Upper lobe of left lung (tissue), 6 donors: ENCODE measurements at regions not wholly inside any gene's neighbourhood (a gene's known extent, or its start where the extent isn't known, plus 50 kb on each side); places are given as distances from the start of the nearest gene placed in this dataset.

ENCODE experiments used
- ATAC-seq, 2 donors: fragments of 200-7000 bp; cut with Tn5 transposase; one replicate each; pipeline ENCODE4 v1.9.1; 2022; ENCODE audit warnings: mild to moderate bottlenecking in 2 of 2, moderate library complexity in 2 of 2; ENCODE audit not compliant: low FRiP score in 2 of 2
- DNase-seq, 2 donors: peaks; one replicate each; pipeline ENCODE4 v3.0.0-alpha.2; 2019 to 2020
- H3K27ac ChIP-seq, 4 donors: fragments of 200-600 bp; sonication (generic); one replicate each; pipeline ENCODE4 v1.5.1; 2016 to 2019
- H3K27me3 ChIP-seq, 4 donors: fragments of 200-600 bp; sonication (generic); one replicate each; pipeline ENCODE4 v1.5.1; 2017 to 2019
- H3K36me3 ChIP-seq, 4 donors: fragments of 200-600 bp; sonication (generic); one replicate each; pipeline ENCODE4 v1.5.1; 2016 to 2019
- H3K4me1 ChIP-seq, 4 donors: fragments of 200-600 bp; sonication (generic); one replicate each; pipeline ENCODE4 v1.5.1; 2018 to 2019
- H3K4me3 ChIP-seq, 4 donors: fragments of 200-600 bp; sonication (generic); one replicate each; pipeline ENCODE4 v1.5.1; 2017 to 2019; ENCODE audit warnings: mild to moderate bottlenecking in 2 of 4, moderate library complexity in 1 of 4
- H3K9me3 ChIP-seq, 4 donors: fragments of 200-600 bp; sonication (generic); one replicate each; pipeline ENCODE4 v1.5.1; 2018 to 2019
- CTCF ChIP-seq, 6 experiments: fragments of 450-650 bp in 4 of 6; fragments of 200-600 bp in 2 of 6; sonication (generic) in 2 of 6; IDR thresholded peaks; one replicate each; pipeline ENCODE4 v1.5.1; 2016 to 2019; ENCODE audit warnings: antibody characterized with exemption in 6 of 6
- EP300 ChIP-seq, 4 donors: sonication (generic); formaldehyde crosslinking; IDR thresholded peaks; one replicate each; pipeline ENCODE4 v1.5.1; 2017; ENCODE audit warnings: antibody characterized with exemption in 4 of 4, control low read depth in 2 of 4
- POLR2A ChIP-seq, 4 donors: fragments of 450-650 bp; IDR thresholded peaks; one replicate each; pipeline ENCODE4 v1.5.1; 2016 to 2017; ENCODE audit warnings: antibody characterized with exemption in 4 of 4, mild to moderate bottlenecking in 2 of 4
- POLR2AphosphoS5 ChIP-seq, 2 donors: sonication (generic); formaldehyde crosslinking; IDR thresholded peaks; one replicate each; pipeline ENCODE4 v1.5.1; 2017; ENCODE audit warnings: antibody characterized with exemption in 2 of 2
- WGBS, 2 donors: methylation state at CpG; one replicate each; pipeline ENCODE4 v1.1.5; 2017 to 2018; 5-methylcytosine and 5-hydroxymethylcytosine counted together
- donor health status: DM: no; HTN: no; CAD: no; lungs with moderate emphysema.
- donor health status: DM: no; HTN: yes; CAD: no; lungs with severe emphysema.

GRCh38 chr3:63089751-63090132 lies 188.4 kb upstream of the SYNPR start:
- no peak overlapping the region for H3K27ac ChIP-seq
- TF ChIP-seq POLR2A (IDR thresholded peaks at IDR 0.05) = no peak
- no peak for TF ChIP-seq EP300 (IDR thresholded peaks at IDR 0.05)
- TF ChIP-seq POLR2AphosphoS5 (IDR thresholded peaks at IDR 0.05) = no peak
- no peak for TF ChIP-seq CTCF (IDR thresholded peaks at IDR 0.05)
- ATAC-seq = no peak
- H3K4me3 ChIP-seq = no peak overlapping the region
- H3K9me3 ChIP-seq = no peaks in the 10 kb centered on the region
- no peak for DNase-seq
- H3K36me3 ChIP-seq = no peaks in the 10 kb centered on the region
- H3K27me3 ChIP-seq = no peaks in the 10 kb centered on the region
- no peaks in the 10 kb centered on the region for H3K4me1 ChIP-seq
- WGBS, 2 donors = 0 to 8% methylated on average over 1 of the region's 1 CpG

- ATAC-seq (no peak), DNase-seq (no peak)
- no peaks in the 10 kb centered on the region for H3K9me3 ChIP-seq
- WGBS, 2 donors = 10 to 34% methylated on average over 2 of the region's 2 CpGs
- no peaks in the 10 kb centered on the region for H3K4me1 ChIP-seq
- H3K27ac ChIP-seq = no peak overlapping the region
- no peaks in the 10 kb centered on the region for H3K36me3 ChIP-seq
- no peak overlapping the region for H3K4me3 ChIP-seq
- TF ChIP-seq EP300 (IDR thresholded peaks at IDR 0.05) (no peak), CTCF (IDR thresholded peaks at IDR 0.05) (no peak), POLR2AphosphoS5 (IDR thresholded peaks at IDR 0.05) (no peak), POLR2A (IDR thresholded peaks at IDR 0.05) (no peak)
- H3K27me3 ChIP-seq = no peaks in the 10 kb centered on the region
These were observed 187.5 kb upstream of the SYNPR start for GRCh38 chr3:63090656-63091055.

- DNase-seq (no peak), ATAC-seq (no peak)
- no peak overlapping the region for H3K4me3 ChIP-seq
- TF ChIP-seq EP300 (IDR thresholded peaks at IDR 0.05) (no peak), POLR2AphosphoS5 (IDR thresholded peaks at IDR 0.05) (no peak), POLR2A (IDR thresholded peaks at IDR 0.05) (no peak), CTCF (IDR thresholded peaks at IDR 0.05) (no peak)
- no peaks in the 10 kb centered on the region for H3K9me3 ChIP-seq
- no peaks in the 10 kb centered on the region for H3K36me3 ChIP-seq
- no peaks in the 10 kb centered on the region for H3K27me3 ChIP-seq
- WGBS, 2 donors = 59 to 74% methylated on average over 5 of the region's 5 CpGs
- H3K4me1 ChIP-seq = no peaks in the 10 kb centered on the region
- no peak overlapping the region for H3K27ac ChIP-seq
These were observed 185.6 kb upstream of the SYNPR start for GRCh38 chr3:63092515-63092914.

- TF ChIP-seq POLR2AphosphoS5 (IDR thresholded peaks at IDR 0.05) (no peak), CTCF (IDR thresholded peaks at IDR 0.05) (no peak), POLR2A (IDR thresholded peaks at IDR 0.05) (no peak), EP300 (IDR thresholded peaks at IDR 0.05) (no peak)
- no peak overlapping the region for H3K4me3 ChIP-seq
- DNase-seq = no peak
- H3K27me3 ChIP-seq = no peaks in the 10 kb centered on the region
- H3K36me3 ChIP-seq = no peaks in the 10 kb centered on the region
- H3K9me3 ChIP-seq = no peaks in the 10 kb centered on the region
- ATAC-seq = no peak
- H3K27ac ChIP-seq = no peak overlapping the region
- H3K4me1 ChIP-seq = no peaks in the 10 kb centered on the region
- 70 to 73% methylated on average over 4 of the region's 4 CpGs for whole genome bisulfite sequencing, 2 donors
These were observed 183.3 kb upstream of the SYNPR start for GRCh38 chr3:63094642-63095408.
